ENCODE measurements at regions not wholly inside any gene's neighbourhood (a gene's known extent, or its start where the extent isn't known, plus 50 kb on each side); places are given as distances from the start of the nearest gene placed in this dataset.

- Histone ChIP-seq H3K27ac (no peak overlapping the region), H3K36me3 (no peaks in the 10 kb centered on the region), H3K4me1 (no peaks in the 10 kb centered on the region), H3K4me3 (no peak overlapping the region), H3K9me3 (no peaks in the 10 kb centered on the region), H3K27me3 (ENCODE audit: low read depth) (no peaks in the 10 kb centered on the region)
- DNase-seq (no peak), ATAC-seq (peak in 1 of 2 donors; percentile 56)
- TF ChIP-seq, protein P1, sequence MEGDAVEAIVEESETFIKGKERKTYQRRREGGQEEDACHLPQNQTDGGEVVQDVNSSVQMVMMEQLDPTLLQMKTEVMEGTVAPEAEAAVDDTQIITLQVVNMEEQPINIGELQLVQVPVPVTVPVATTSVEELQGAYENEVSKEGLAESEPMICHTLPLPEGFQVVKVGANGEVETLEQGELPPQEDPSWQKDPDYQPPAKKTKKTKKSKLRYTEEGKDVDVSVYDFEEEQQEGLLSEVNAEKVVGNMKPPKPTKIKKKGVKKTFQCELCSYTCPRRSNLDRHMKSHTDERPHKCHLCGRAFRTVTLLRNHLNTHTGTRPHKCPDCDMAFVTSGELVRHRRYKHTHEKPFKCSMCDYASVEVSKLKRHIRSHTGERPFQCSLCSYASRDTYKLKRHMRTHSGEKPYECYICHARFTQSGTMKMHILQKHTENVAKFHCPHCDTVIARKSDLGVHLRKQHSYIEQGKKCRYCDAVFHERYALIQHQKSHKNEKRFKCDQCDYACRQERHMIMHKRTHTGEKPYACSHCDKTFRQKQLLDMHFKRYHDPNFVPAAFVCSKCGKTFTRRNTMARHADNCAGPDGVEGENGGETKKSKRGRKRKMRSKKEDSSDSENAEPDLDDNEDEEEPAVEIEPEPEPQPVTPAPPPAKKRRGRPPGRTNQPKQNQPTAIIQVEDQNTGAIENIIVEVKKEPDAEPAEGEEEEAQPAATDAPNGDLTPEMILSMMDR (IDR thresholded peaks at IDR 0.05): no peak
- intact Hi-C loops (cut with DNase I): no loop called here
Measured at GRCh38 chr2:59314031-59314766, 1073.1 kb upstream of the FANCL start.

- Histone ChIP-seq H3K4me1 (no peaks in the 10 kb centered on the region), H3K36me3 (no peaks in the 10 kb centered on the region), H3K4me3 (no peak overlapping the region), H3K27me3 (ENCODE audit: low read depth) (no peaks in the 10 kb centered on the region), H3K27ac (no peak overlapping the region), H3K9me3 (no peaks in the 10 kb centered on the region)
- peak in 1 of 2 donors; percentile 45 for ATAC-seq
- intact Hi-C loops (cut with DNase I): no loop called here
- TF ChIP-seq, protein P1 (IDR thresholded peaks at IDR 0.05): no peak
- DNase-seq: no peak
Measured at GRCh38 chr2:59312967-59313940, 1072.1 kb upstream of the FANCL start.

- TF ChIP-seq, protein P1 (IDR thresholded peaks at IDR 0.05): no peak
Measured at GRCh38 chr2:59312029-59312428, 1070.9 kb upstream of the FANCL start.

GRCh38 chr2:59308108-59308507 lies 1067.0 kb upstream of the FANCL start:
- TF ChIP-seq, protein P1 (IDR thresholded peaks at IDR 0.05): no peak
- Histone ChIP-seq H3K9me3 (no peaks in the 10 kb centered on the region), H3K4me1 (no peaks in the 10 kb centered on the region), H3K27ac (no peak overlapping the region), H3K36me3 (no peaks in the 10 kb centered on the region), H3K4me3 (no peak overlapping the region), H3K27me3 (ENCODE audit: low read depth) (no peaks in the 10 kb centered on the region)
- ATAC-seq (no peak), DNase-seq (no peak)
- intact Hi-C loops (cut with DNase I): no loop called here

More at GRCh38 chr2:59312029-59312428, 1070.9 kb upstream of the FANCL start:
- no peak for ATAC-seq
- Histone ChIP-seq H3K36me3 (no peaks in the 10 kb centered on the region), H3K27ac (no peak overlapping the region), H3K27me3 (ENCODE audit: low read depth) (no peaks in the 10 kb centered on the region), H3K9me3 (no peaks in the 10 kb centered on the region), H3K4me3 (no peak overlapping the region), H3K4me1 (no peaks in the 10 kb centered on the region)
- intact Hi-C loops (cut with DNase I): no loop called here
- no peak for DNase-seq

DNA sequence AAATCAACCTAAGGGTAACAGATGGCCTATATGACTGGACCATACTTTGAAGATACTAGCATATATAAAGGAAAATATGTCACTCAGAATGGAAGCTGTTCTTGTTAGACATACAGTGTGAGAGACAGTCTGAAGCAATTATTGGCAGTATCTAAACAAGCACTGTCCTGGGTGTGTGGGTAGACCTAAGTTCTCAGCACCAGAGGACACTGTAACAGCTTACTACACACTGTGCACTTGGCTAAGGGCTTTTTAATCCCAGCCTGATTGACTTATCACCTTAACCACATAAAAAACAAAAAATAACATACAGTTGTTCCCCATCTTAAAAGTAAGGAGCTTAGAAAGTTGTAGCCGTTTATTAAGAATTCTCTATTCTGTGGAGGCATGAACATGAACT lies 1066.1 kb upstream of the FANCL start:
- Histone ChIP-seq H3K4me3 (no peak overlapping the region), H3K4me1 (no peaks in the 10 kb centered on the region), H3K36me3 (no peaks in the 10 kb centered on the region), H3K27me3 (ENCODE audit: low read depth) (no peaks in the 10 kb centered on the region), H3K27ac (no peak overlapping the region), H3K9me3 (no peaks in the 10 kb centered on the region)
- ATAC-seq: no peak
- no peak for DNase-seq
- intact Hi-C loops (cut with DNase I): no loop called here
- TF ChIP-seq, protein P1 (IDR thresholded peaks at IDR 0.05): no peak
